CD4-positive, alpha-beta T cell (primary cell): ENCODE measurements at regions not wholly inside any gene's neighbourhood (a gene's known extent, or its start where the extent isn't known, plus 50 kb on each side); places are given as distances from the start of the nearest gene placed in this dataset.

Source experiments
- ATAC-seq: fragments of 200-7000 bp; cut with Tn5 transposase; one replicate; pipeline ENCODE4 v1.10.0; 2022; ENCODE audit warnings: mild to moderate bottlenecking; ENCODE audit not compliant: poor library complexity
- CTCF ChIA-PET: fragments of 350-600 bp; sonication (Branson Sonifier 250); formaldehyde crosslinking; loops from one replicate; lab custom pipeline; 2021; ENCODE audit warnings: antibody characterized with exemption, inconsistent platforms; lab: Charles Lee
- POLR2A ChIA-PET: fragments of 350-600 bp; sonication (Branson Sonifier 250); formaldehyde crosslinking; loops from one replicate; lab custom pipeline; 2021; ENCODE audit warnings: antibody characterized with exemption, inconsistent platforms; lab: Charles Lee
- DNase-seq, 14 experiments: peaks; one replicate each; pipeline ENCODE4 v3.0.0-alpha.2; 2013 to 2020; ENCODE audit warnings: mixed read lengths in 2 of 14
- H3K27ac ChIP-seq, 2 donors: one replicate each; pipeline versions ENCODE4 v1.5.1 to v1.7.0; 2013; ENCODE audit warnings: low read length in 2 of 2, low read depth in 1 of 2, mild to moderate bottlenecking in 1 of 2
- H3K27me3 ChIP-seq, 2 experiments: 1 replicate in 1 of 2; 2 replicates in 1 of 2; pipeline versions ENCODE4 v1.6.1 to v1.7.0; 2013; ENCODE audit warnings: low read length in 2 of 2, control low read depth in 1 of 2, mild to moderate bottlenecking in 1 of 2, moderate library complexity in 1 of 2; ENCODE audit not compliant: insufficient read depth in 2 of 2, control insufficient read depth in 1 of 2
- H3K36me3 ChIP-seq: one replicate; pipeline ENCODE4 v1.6.1; 2013; ENCODE audit warnings: low read length, control low read depth; ENCODE audit not compliant: insufficient read depth
- H3K4me1 ChIP-seq: one replicate; pipeline ENCODE4 v1.6.1; 2013; ENCODE audit warnings: low read length, control low read depth; ENCODE audit not compliant: insufficient read depth
- H3K4me3 ChIP-seq: one replicate; pipeline ENCODE4 v1.5.1; 2013; ENCODE audit warnings: mild to moderate bottlenecking, low read length, moderate library complexity
- H3K9me3 ChIP-seq, 2 experiments: 1 replicate in 1 of 2; 2 replicates in 1 of 2; pipeline versions ENCODE4 v1.6.1 to v1.7.0; 2013; ENCODE audit warnings: low read length in 2 of 2, mild to moderate bottlenecking in 2 of 2, control low read depth in 1 of 2, moderate library complexity in 1 of 2; ENCODE audit not compliant: control insufficient read depth in 1 of 2, insufficient read depth in 1 of 2
- H3K27ac Mint-ChIP-seq: one replicate; pipeline ENCODE4 v1.8.0; 2020; ENCODE audit warnings: mixed read lengths
- H3K27me3 Mint-ChIP-seq: one replicate; pipeline ENCODE4 v1.8.0; 2021; ENCODE audit warnings: mixed read lengths
- H3K36me3 Mint-ChIP-seq: one replicate; pipeline ENCODE4 v1.8.0; 2021; ENCODE audit warnings: low read depth, mixed read lengths
- H3K4me1 Mint-ChIP-seq: one replicate; pipeline ENCODE4 v1.8.0; 2021; ENCODE audit warnings: low read depth, mixed read lengths
- H3K4me3 Mint-ChIP-seq: one replicate; pipeline ENCODE4 v1.8.0; 2020; ENCODE audit warnings: mild to moderate bottlenecking, mixed read lengths
- H3K9me3 Mint-ChIP-seq: one replicate; pipeline ENCODE4 v1.8.0; 2020; ENCODE audit warnings: mixed read lengths
- intact Hi-C, 2 experiments: fragments of 100-400 bp; cut with DNase I in 1 of 2; cut with micrococcal nuclease in 1 of 2; formaldehyde crosslinking; loops; one replicate each; pipeline versions ENCODE4 v1.15.1 to v1.9.0; 2023 to 2025; cut with DNase I, micrococcal nuclease
- TF ChIP-seq, protein P1 (sequence below): fragments of 200-600 bp; IDR thresholded peaks from one replicate; pipeline ENCODE4 v1.8.0; 2022; ENCODE audit warnings: antibody characterized with exemption, mild to moderate bottlenecking

DNA sequence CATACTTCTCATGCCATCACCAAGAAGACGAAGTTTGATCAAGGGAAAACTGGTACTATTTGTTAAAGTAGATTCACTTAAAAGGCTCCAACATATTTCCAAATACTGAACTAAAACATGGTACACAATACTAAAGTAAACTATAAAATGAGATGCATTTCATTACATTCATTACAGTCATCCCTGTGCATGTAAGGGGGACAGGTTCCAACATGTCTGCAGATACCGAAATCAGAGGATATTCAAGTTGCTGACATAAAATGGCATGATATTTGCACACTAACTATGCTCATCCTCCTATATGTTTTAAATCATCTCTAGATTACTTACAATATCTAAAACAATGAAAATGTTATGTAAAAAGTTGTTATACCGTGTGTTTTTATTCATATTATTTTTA lies 893.9 kb upstream of the MANEA start:
- Mint-ChIP-seq H3K4me1 (no peaks in the 10 kb centered on the region), H3K36me3 (no peaks in the 10 kb centered on the region), H3K27ac (no peak overlapping the region), H3K27me3 (no peaks in the 10 kb centered on the region), H3K4me3 (no peak overlapping the region), H3K9me3 (peaks cover 3% of the 10 kb centered on the region)
- Histone ChIP-seq H3K4me1 (no peaks in the 10 kb centered on the region), H3K27me3 (no peaks in the 10 kb centered on the region), H3K36me3 (no peaks in the 10 kb centered on the region), H3K4me3 (no peak overlapping the region), H3K27ac (no peak overlapping the region), H3K9me3 (no peaks in the 10 kb centered on the region)
- DNase-seq (no peak), ATAC-seq (no peak)
- TF ChIP-seq, protein P1, sequence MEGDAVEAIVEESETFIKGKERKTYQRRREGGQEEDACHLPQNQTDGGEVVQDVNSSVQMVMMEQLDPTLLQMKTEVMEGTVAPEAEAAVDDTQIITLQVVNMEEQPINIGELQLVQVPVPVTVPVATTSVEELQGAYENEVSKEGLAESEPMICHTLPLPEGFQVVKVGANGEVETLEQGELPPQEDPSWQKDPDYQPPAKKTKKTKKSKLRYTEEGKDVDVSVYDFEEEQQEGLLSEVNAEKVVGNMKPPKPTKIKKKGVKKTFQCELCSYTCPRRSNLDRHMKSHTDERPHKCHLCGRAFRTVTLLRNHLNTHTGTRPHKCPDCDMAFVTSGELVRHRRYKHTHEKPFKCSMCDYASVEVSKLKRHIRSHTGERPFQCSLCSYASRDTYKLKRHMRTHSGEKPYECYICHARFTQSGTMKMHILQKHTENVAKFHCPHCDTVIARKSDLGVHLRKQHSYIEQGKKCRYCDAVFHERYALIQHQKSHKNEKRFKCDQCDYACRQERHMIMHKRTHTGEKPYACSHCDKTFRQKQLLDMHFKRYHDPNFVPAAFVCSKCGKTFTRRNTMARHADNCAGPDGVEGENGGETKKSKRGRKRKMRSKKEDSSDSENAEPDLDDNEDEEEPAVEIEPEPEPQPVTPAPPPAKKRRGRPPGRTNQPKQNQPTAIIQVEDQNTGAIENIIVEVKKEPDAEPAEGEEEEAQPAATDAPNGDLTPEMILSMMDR = no peak
- intact Hi-C loops = no loop called here
- CTCF ChIA-PET = no interaction called here
- POLR2A ChIA-PET = no interaction called here

DNA sequence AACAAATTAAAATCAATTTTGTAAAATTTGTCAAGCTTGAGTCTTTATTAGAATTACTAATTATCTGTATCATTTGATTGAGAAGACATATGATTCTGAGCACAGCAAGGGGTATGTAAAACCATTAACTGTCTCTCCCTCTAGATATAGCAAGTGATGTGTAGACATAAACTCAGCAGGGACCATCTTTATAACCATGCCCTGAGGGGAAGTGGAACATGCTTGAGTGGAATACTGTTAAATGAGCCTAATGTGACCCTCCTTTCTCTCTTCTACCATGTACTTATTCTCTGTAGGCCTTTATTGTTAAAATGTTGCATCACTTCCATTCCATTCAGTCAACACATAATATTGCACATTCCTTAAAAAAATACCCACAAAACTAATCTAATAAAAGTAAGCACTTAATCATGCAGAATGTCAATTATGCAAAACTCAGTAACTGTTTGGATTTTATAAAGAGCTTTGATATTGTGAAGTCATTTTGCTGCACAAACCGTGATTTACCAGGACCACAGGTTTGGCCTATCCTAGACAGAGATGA lies 896.6 kb upstream of the MANEA start:
- ATAC-seq = no peak
- Histone ChIP-seq H3K4me1 (no peaks in the 10 kb centered on the region), H3K36me3 (no peaks in the 10 kb centered on the region), H3K9me3 (no peaks in the 10 kb centered on the region), H3K4me3 (no peak overlapping the region), H3K27ac (no peak overlapping the region), H3K27me3 (no peaks in the 10 kb centered on the region)
- H3K36me3 Mint-ChIP-seq = no peaks in the 10 kb centered on the region
- no peaks in the 10 kb centered on the region for H3K4me1 Mint-ChIP-seq
- DNase-seq = no peak
- no peaks in the 10 kb centered on the region for H3K27me3 Mint-ChIP-seq
- H3K27ac Mint-ChIP-seq = no peak overlapping the region
- H3K9me3 Mint-ChIP-seq = peaks cover 3% of the 10 kb centered on the region
- ChIA-PET POLR2A (no interaction called here), CTCF (no interaction called here)
- no peak overlapping the region for H3K4me3 Mint-ChIP-seq
- intact Hi-C loops = no loop called here
- TF ChIP-seq, protein P1 = no peak

DNA sequence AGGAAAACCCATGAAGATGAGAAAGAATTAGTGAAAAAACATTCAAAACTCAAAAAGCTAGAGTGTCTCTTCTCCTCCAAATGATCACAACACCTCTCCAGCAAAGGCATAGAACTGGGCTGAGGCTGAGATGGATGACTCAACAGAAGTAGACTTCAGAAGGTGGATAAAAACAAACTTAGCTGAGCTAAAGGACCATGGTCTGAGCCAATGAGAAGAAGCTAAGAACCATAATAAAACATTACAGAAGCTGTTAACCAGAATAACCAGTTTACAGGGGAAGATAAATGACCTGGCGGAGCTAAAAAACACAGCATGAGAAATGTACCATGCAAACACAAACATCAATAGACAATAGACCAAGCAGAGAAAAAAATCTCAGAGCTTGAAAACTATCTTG lies 904.1 kb upstream of the MANEA start:
- CTCF ChIA-PET = no interaction called here
- H3K27me3 Mint-ChIP-seq = no peaks in the 10 kb centered on the region
- no peak overlapping the region for H3K27ac ChIP-seq

More for the DNA sequence above, 904.1 kb upstream of the MANEA start:
- H3K9me3 Mint-ChIP-seq = peaks cover 9% of the 10 kb centered on the region
- intact Hi-C loops = no loop called here
- no peak overlapping the region for H3K4me3 Mint-ChIP-seq
- POLR2A ChIA-PET = no interaction called here
- DNase-seq (no peak), ATAC-seq (no peak)
- Histone ChIP-seq H3K27me3 (no peaks in the 10 kb centered on the region), H3K36me3 (no peaks in the 10 kb centered on the region), H3K4me3 (no peak overlapping the region), H3K4me1 (no peaks in the 10 kb centered on the region), H3K9me3 (peaks cover 3 to 8% of the 10 kb centered on the region in 2 experiments)
- TF ChIP-seq, protein P1 = no peak
- H3K4me1 Mint-ChIP-seq = no peaks in the 10 kb centered on the region
- H3K36me3 Mint-ChIP-seq = no peaks in the 10 kb centered on the region
- H3K27ac Mint-ChIP-seq = no peak overlapping the region
